Mucosa of descending colon (tissue), 3 donors: ENCODE measurements at regions not wholly inside any gene's neighbourhood (a gene's known extent, or its start where the extent isn't known, plus 50 kb on each side); places are given as distances from the start of the nearest gene placed in this dataset.

Experiments
- ATAC-seq: fragments of 200-7000 bp; cut with Tn5 transposase; one replicate; pipeline ENCODE4 v1.9.1; 2020; ENCODE audit warnings: mild to moderate bottlenecking, moderate library complexity
- DNase-seq, 3 donors: peaks; one replicate each; pipeline ENCODE4 v3.0.0-alpha.2; 2020
- H3K36me3 ChIP-seq: fragments of 200-600 bp; one replicate; pipeline ENCODE4 v1.8.0; 2021; ENCODE audit warnings: low read depth, mild to moderate bottlenecking
- H3K4me1 ChIP-seq: fragments of 200-600 bp; one replicate; pipeline ENCODE4 v1.8.0; 2021; ENCODE audit warnings: low read depth, mild to moderate bottlenecking
- H3K4me3 ChIP-seq: fragments of 200-600 bp; one replicate; pipeline ENCODE4 v1.8.0; 2021; ENCODE audit warnings: mild to moderate bottlenecking
- H3K9me3 ChIP-seq: fragments of 200-600 bp; one replicate; pipeline ENCODE4 v1.8.0; 2021; ENCODE audit warnings: mild to moderate bottlenecking
- CTCF ChIP-seq: fragments of 200-600 bp; IDR thresholded peaks from one replicate; pipeline ENCODE4 v1.8.0; 2022; ENCODE audit warnings: antibody characterized with exemption, mild to moderate bottlenecking
- intact Hi-C, 2 donors: fragments of 100-400 bp; cut with DNase I in 1 of 2; cut with micrococcal nuclease in 1 of 2; formaldehyde crosslinking; loops; one replicate each; pipeline versions ENCODE4 v1.11.0 to v1.11.1; 2022; cut with DNase I, micrococcal nuclease
- donor health status: DM: no; HTN: no; CAD: no; lungs with moderate emphysema.
- donor health status: DM: no; HTN: no; CAD: no.
- donor health status: DM: no; HTN: yes; CAD: no.

DNA sequence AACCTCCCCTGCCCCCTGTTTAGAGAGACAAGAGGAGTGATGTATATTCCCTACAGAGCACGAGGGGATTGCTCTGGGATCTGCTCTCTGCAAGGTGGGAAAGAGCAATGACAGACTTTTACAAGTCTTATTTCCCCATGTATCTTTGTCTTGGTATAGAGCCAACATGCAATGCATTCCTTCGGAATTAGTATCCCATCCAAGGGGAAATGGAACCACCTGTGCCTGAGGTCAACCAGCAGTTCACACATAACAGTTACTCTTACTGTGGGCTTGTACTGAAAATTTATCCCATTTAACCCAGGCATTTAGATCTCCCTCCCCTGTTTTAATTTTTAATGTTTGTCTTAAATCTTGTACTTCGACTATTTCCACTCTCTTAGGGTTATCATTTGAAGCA is 250.4 kb downstream of the C6orf118 start:
- no peaks in the 10 kb centered on the region for H3K36me3 ChIP-seq
- intact Hi-C loops = no loop called here
- ATAC-seq = no peak
- no peak for DNase-seq
- H3K9me3 ChIP-seq = peaks cover 46% of the 10 kb centered on the region
- no peak overlapping the region for H3K4me3 ChIP-seq
- TF ChIP-seq CTCF = no peak
- H3K4me1 ChIP-seq = no peaks in the 10 kb centered on the region

DNA sequence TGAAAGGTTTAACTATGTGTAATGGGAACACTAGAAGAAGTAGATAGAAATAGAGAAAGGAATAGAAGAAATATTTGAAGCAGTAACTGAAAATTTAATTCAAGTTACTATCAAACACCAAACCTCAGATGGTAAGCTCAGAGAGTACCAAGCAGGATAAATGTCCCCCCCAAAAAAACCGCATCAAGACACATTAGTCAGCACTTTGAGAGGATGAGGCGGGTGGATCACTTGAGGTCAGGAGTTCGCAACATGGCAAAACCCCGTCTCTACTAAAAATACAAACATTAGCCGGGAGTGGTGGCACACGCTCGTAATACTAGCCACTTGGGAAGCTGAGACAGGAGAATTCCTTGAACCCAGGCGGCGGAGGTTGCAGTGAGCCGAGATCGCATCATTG is 253.1 kb downstream of the C6orf118 start:
- no peak for TF ChIP-seq CTCF
- DNase-seq (no peak), ATAC-seq (no peak)
- Histone ChIP-seq H3K36me3 (no peaks in the 10 kb centered on the region), H3K4me1 (no peaks in the 10 kb centered on the region), H3K9me3 (peaks cover 38% of the 10 kb centered on the region), H3K4me3 (no peak overlapping the region)
- intact Hi-C loops = no loop called here

- ATAC-seq = no peak
- H3K36me3 ChIP-seq = no peaks in the 10 kb centered on the region
- no peak overlapping the region for H3K4me3 ChIP-seq
- no peak for TF ChIP-seq CTCF
- H3K4me1 ChIP-seq = no peaks in the 10 kb centered on the region
- no peak for DNase-seq
- peaks cover 45% of the 10 kb centered on the region for H3K9me3 ChIP-seq
- intact Hi-C loops = no loop called here
Measured at GRCh38 chr6:165055231-165055630, 254.2 kb downstream of the C6orf118 start.

DNA sequence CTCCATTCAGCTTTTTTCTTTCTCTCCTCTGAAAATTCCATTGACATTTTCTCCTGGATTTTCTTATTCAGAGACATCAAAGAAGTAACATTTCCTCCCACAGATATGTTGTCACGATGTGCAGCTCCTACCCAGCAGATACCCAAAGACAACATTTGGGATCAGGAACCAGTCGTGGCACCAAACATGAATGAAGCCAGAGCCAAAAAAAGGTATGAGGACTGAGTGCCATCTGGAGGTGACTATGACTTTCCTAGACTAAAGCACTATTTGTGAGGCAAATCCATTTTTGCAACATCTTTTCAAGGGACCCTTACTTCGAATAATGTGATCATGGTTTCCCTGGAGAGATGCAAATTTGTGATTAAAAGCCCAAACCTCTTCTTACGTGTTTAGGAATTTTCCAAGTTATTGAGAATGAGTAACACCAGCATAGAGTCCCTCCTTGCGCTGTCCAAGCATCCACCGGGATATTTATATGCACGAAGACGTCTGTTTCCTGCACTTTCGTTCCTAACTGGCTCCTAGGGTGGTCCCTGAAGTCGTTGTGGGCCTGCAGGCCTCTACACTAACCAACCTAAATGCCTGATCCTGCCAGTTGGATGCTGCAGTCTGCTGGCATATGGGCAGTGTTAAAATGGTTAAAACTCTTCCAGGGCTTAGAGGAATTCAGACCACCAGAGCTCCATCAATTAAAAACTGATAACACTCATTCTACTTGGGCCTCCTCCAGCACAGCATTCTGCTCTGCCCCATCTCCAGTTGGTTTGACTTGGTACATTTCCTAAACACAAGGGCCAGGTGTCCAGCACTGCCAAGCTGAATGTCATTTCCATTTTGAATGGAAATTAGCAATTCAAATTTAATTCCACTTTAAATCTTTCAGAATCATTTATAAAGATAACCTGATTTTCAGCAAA is 256.6 kb downstream of the C6orf118 start:
- H3K4me3 ChIP-seq = no peak overlapping the region
- intact Hi-C loops = no loop called here
- H3K9me3 ChIP-seq = peaks cover 54% of the 10 kb centered on the region
- TF ChIP-seq CTCF = no peak
- H3K4me1 ChIP-seq = no peaks in the 10 kb centered on the region
- no peak for ATAC-seq
- no peak for DNase-seq
- H3K36me3 ChIP-seq = no peaks in the 10 kb centered on the region

DNA sequence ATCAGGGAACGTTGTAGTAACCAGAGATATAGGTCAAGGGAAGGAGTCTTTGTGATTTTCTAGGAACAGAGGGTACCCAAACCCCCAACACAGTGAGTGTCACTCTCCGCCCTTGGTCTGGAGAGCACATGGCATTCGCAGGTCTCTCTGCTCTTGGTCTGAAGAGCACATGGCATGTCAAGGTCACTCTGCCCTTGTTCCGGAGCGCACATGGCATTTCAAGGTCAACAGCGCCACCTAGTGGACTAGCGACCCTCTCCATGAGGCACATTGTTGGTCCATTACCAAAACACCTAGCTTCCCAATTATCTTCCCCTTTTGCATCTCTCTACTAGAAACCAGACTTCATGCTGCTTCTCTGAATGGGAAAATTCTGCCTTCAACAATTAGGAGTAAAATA is 260.0 kb downstream of the C6orf118 start:
- H3K36me3 ChIP-seq = no peaks in the 10 kb centered on the region
- no peaks in the 10 kb centered on the region for H3K4me1 ChIP-seq
- H3K4me3 ChIP-seq = no peak overlapping the region
- H3K9me3 ChIP-seq = peaks cover 46% of the 10 kb centered on the region
- ATAC-seq (no peak), DNase-seq (peak in 1 of 3 donors; percentile 2)
- TF ChIP-seq CTCF = no peak
- intact Hi-C loops = no loop called here
